ENCODE measurements at regions not wholly inside any gene's neighbourhood (a gene's known extent, or its start where the extent isn't known, plus 50 kb on each side); places are given as distances from the start of the nearest gene placed in this dataset.

DNA sequence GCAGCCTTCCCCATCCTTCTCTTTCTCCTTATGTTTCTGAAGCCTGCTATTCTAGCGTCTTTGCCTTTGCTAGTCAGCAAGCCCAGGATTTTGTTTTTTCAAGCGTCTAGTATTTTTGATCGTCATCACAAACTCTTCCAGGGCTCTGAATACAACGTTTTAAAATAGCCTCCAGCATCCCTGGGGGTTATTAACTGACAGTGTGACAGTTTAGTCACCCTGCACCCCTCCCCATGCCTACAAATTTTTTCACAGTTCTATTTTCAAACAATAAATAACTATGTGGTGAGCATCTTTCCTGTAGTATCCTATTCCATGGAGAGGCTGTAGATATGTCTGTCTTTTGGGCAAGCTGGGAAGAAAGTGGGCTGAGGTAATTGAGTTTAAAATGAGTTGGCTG lies 280.9 kb downstream of the MAP2K4 start:
- POLR2A ChIA-PET, result no interaction called here
- H3K27ac Mint-ChIP-seq (ENCODE audit: low read depth, unreplicated experiment), result no peak overlapping the region
- intact Hi-C loops (cut with micrococcal nuclease), result no loop called here
- H3K4me1 Mint-ChIP-seq (ENCODE audit: insufficient read depth, unreplicated experiment), result peaks cover 6% of the 10 kb centered on the region
- H3K9me3 Mint-ChIP-seq (ENCODE audit: unreplicated experiment), result no peaks in the 10 kb centered on the region
- H3K27me3 Mint-ChIP-seq (ENCODE audit: insufficient read depth, unreplicated experiment), result no peaks in the 10 kb centered on the region
- H3K36me3 Mint-ChIP-seq (ENCODE audit: insufficient read depth, unreplicated experiment), result no peaks in the 10 kb centered on the region
- no peak for DNase-seq (ENCODE audit: unreplicated experiment)
- CTCF ChIA-PET, result no interaction called here
- TF ChIP-seq, protein P1, sequence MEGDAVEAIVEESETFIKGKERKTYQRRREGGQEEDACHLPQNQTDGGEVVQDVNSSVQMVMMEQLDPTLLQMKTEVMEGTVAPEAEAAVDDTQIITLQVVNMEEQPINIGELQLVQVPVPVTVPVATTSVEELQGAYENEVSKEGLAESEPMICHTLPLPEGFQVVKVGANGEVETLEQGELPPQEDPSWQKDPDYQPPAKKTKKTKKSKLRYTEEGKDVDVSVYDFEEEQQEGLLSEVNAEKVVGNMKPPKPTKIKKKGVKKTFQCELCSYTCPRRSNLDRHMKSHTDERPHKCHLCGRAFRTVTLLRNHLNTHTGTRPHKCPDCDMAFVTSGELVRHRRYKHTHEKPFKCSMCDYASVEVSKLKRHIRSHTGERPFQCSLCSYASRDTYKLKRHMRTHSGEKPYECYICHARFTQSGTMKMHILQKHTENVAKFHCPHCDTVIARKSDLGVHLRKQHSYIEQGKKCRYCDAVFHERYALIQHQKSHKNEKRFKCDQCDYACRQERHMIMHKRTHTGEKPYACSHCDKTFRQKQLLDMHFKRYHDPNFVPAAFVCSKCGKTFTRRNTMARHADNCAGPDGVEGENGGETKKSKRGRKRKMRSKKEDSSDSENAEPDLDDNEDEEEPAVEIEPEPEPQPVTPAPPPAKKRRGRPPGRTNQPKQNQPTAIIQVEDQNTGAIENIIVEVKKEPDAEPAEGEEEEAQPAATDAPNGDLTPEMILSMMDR (IDR thresholded peaks at IDR 0.05; ENCODE audit: unreplicated experiment), result no peak
- no peak overlapping the region for H3K4me3 Mint-ChIP-seq (ENCODE audit: unreplicated experiment)
- BruUV-seq (replicated peaks), result no TSS peak

DNA sequence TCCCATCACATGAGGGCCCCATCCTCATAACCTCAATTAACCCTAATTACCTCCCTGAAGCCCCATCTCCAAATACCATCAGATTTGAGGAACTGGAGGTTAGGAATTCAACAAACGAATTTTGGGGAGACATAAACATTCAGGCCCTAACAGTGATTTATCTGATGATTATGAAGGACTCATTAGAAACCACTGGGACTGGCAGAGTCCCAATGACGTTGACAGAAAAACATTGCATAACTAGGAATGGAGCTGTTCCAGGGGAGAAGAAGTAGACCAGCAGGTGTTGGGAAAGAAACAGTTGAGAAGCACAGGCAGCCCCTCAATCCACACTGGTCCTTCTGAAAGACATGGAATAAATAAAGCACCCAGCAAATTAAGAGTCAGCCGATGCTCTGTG lies 282.0 kb downstream of the MAP2K4 start:
- ChIA-PET CTCF (interaction anchor here (0.7 kb wide), 1 partner anchor 12 kb away, joined by 3 read pairs; no protein-coding TSS in a partner anchor), POLR2A (no interaction called here)
- no peaks in the 10 kb centered on the region for H3K9me3 Mint-ChIP-seq (ENCODE audit: unreplicated experiment)
- H3K36me3 Mint-ChIP-seq (ENCODE audit: insufficient read depth, unreplicated experiment), result no peaks in the 10 kb centered on the region
- peaks cover 6% of the 10 kb centered on the region for H3K4me1 Mint-ChIP-seq (ENCODE audit: insufficient read depth, unreplicated experiment)
- intact Hi-C loops (cut with micrococcal nuclease), result no loop called here
- no peak overlapping the region for H3K27ac Mint-ChIP-seq (ENCODE audit: low read depth, unreplicated experiment)
- H3K4me3 Mint-ChIP-seq (ENCODE audit: unreplicated experiment), result no peak overlapping the region
- TF ChIP-seq, protein P1 (IDR thresholded peaks at IDR 0.05; ENCODE audit: unreplicated experiment), result no peak
- no TSS peak for BruUV-seq (replicated peaks)
- peaks cover 10% of the 10 kb centered on the region for H3K27me3 Mint-ChIP-seq (ENCODE audit: insufficient read depth, unreplicated experiment)
- peak; percentile 8 for DNase-seq (ENCODE audit: unreplicated experiment)

DNA sequence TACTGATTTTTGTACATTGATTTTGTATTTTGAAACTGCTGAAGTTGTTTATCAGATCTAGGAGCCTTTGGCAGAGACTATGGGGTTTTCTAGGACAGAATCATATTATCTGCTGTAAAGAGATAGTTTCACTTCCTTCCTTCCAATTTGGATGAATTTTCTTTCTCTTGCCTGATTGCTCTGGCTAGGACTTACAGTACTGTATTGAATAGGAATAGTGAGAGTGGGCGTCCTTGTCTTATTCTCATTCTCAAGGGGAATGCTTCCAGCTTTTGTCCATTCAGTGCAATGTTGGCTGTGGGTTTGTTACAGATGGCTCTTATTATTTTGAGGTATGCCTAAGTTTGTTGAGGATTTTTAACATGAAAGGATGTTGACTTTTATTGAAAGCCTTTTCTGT lies 290.1 kb downstream of the MAP2K4 start:
- ChIA-PET POLR2A (no interaction called here), CTCF (no interaction called here)
- Mint-ChIP-seq H3K27ac (ENCODE audit: low read depth, unreplicated experiment) (no peak overlapping the region), H3K36me3 (ENCODE audit: insufficient read depth, unreplicated experiment) (no peaks in the 10 kb centered on the region), H3K4me1 (ENCODE audit: insufficient read depth, unreplicated experiment) (no peaks in the 10 kb centered on the region), H3K27me3 (ENCODE audit: insufficient read depth, unreplicated experiment) (peaks cover 16% of the 10 kb centered on the region), H3K9me3 (ENCODE audit: unreplicated experiment) (peaks cover 20% of the 10 kb centered on the region), H3K4me3 (ENCODE audit: unreplicated experiment) (no peak overlapping the region)
- DNase-seq (ENCODE audit: unreplicated experiment), result no peak
- TF ChIP-seq, protein P1 (IDR thresholded peaks at IDR 0.05; ENCODE audit: unreplicated experiment), result no peak
- BruUV-seq (replicated peaks), result no TSS peak
- intact Hi-C loops (cut with micrococcal nuclease), result no loop called here

DNA sequence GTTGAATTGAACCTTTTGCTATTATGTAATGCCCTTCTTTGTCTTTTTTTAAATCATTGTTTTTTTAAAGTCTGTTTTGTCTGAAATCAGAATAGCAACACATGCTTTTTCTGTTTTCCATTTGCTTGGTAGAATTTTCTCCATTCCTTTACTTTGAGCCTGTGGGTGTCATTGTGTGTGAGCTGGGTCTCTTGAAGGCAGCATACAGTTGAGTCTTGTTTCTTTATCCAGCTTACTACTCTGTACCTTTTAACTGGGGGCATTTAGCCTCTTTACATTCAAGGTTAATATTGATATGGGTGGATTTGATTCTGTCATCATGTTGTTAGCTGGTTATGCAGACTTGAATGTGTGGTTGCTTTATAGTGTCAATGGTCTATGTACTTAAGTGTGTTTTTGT lies 292.0 kb downstream of the MAP2K4 start:
- CTCF ChIA-PET, result no interaction called here
- H3K4me1 Mint-ChIP-seq (ENCODE audit: insufficient read depth, unreplicated experiment), result no peaks in the 10 kb centered on the region
- no peak overlapping the region for H3K4me3 Mint-ChIP-seq (ENCODE audit: unreplicated experiment)
- H3K27me3 Mint-ChIP-seq (ENCODE audit: insufficient read depth, unreplicated experiment), result peaks cover 7% of the 10 kb centered on the region
- no peak overlapping the region for H3K27ac Mint-ChIP-seq (ENCODE audit: low read depth, unreplicated experiment)
- DNase-seq (ENCODE audit: unreplicated experiment), result no peak
- POLR2A ChIA-PET, result no interaction called here
- H3K36me3 Mint-ChIP-seq (ENCODE audit: insufficient read depth, unreplicated experiment), result no peaks in the 10 kb centered on the region
- no TSS peak for BruUV-seq (replicated peaks)
- intact Hi-C loops (cut with micrococcal nuclease), result no loop called here
- TF ChIP-seq, protein P1 (IDR thresholded peaks at IDR 0.05; ENCODE audit: unreplicated experiment), result no peak
- H3K9me3 Mint-ChIP-seq (ENCODE audit: unreplicated experiment), result peaks cover 20% of the 10 kb centered on the region

Data from MCF 10A (cell line).